GM12878 (cell line): ENCODE measurements at regions not wholly inside any gene's neighbourhood (a gene's known extent, or its start where the extent isn't known, plus 50 kb on each side); places are given as distances from the start of the nearest gene placed in this dataset.

Experiments
- ATAC-seq: fragments of 200-7000 bp; cut with Tn5 transposase; 3 replicates; pipeline ENCODE4 v1.9.1; 2020; ENCODE audit warnings: mild to moderate bottlenecking, moderate library complexity
- BruUV-seq: library from RNA; stranded (reverse); fragments of 400-500 nt; replicated peaks from 2 replicates; lab custom pipeline; 2021; lab: Mats Ljungman, UMichigan
- CTCF ChIA-PET: fragments of 300-600 bp; sonication (Branson Sonifier 250); formaldehyde crosslinking; extraction: SDS; loops from one replicate; lab custom pipeline; 2021; ENCODE audit warnings: inconsistent platforms; lab: Yijun Ruan, JAX
- POLR2A ChIA-PET: fragments of 350-600 bp; formaldehyde crosslinking; extraction: SDS; loops from one replicate; lab custom pipeline; 2021; ENCODE audit warnings: inconsistent platforms; lab: Charles Lee
- RAD21 ChIA-PET: fragments of 300-600 bp; sonication (Branson Sonifier 250); formaldehyde crosslinking; loops from one replicate; lab custom pipeline; 2023; ENCODE audit warnings: antibody characterized with exemption; ENCODE audit not compliant: unreplicated experiment; lab: Charles Lee
- SMC1A ChIA-PET: fragments of 300-600 bp; sonication (Branson Sonifier 250); formaldehyde crosslinking; loops from one replicate; lab custom pipeline; 2023; ENCODE audit not compliant: unreplicated experiment, uncharacterized antibody; lab: Charles Lee
- DNase-seq: peaks from one replicate; pipeline ENCODE4 v3.0.0-alpha.2; 2011; ENCODE audit warnings: low read depth, low spot score
- FAIRE-seq: peaks from 3 replicates; lab custom pipeline; 2011; peaks lifted over from hg19 to GRCh38; lab: Jason Lieb, UNC
- H2AFZ ChIP-seq: 2 replicates; pipeline ENCODE4 v1.6.0; 2011; ENCODE audit warnings: low read depth, low read length, control low read depth; ENCODE audit not compliant: control insufficient read depth
- H3K27ac ChIP-seq: 2 replicates; pipeline ENCODE4 v1.5.1; 2011; ENCODE audit warnings: control low read depth; ENCODE audit not compliant: control insufficient read depth, insufficient read depth
- H3K27me3 ChIP-seq, 2 experiments: replicated peaks in 1 of 2; 2 replicates each; pipeline versions ENCODE4 v1.6.0 to v1.6.1; 2011; ENCODE audit warnings: low read length in 1 of 2; ENCODE audit not compliant: control insufficient read depth in 2 of 2, insufficient read depth in 2 of 2
- H3K36me3 ChIP-seq, 2 experiments: 2 replicates each; pipeline ENCODE4 v1.5.1; 2011; ENCODE audit warnings: low read length in 1 of 2; ENCODE audit not compliant: control insufficient read depth in 2 of 2, insufficient read depth in 2 of 2
- H3K4me1 ChIP-seq: 2 replicates; pipeline ENCODE4 v1.6.1; 2011; ENCODE audit warnings: mild to moderate bottlenecking, low read length, moderate library complexity, mixed read lengths; ENCODE audit not compliant: control insufficient read depth, insufficient read depth
- H3K4me2 ChIP-seq: 2 replicates; pipeline ENCODE4 v1.6.0; 2011; ENCODE audit warnings: control low read depth; ENCODE audit not compliant: control insufficient read depth, insufficient read depth
- H3K4me3 ChIP-seq: fragments of 200-600 bp; sonication (generic); 2 replicates; pipeline ENCODE4 v1.5.1; 2016
- H3K79me2 ChIP-seq: 2 replicates; pipeline ENCODE4 v1.6.0; 2011; ENCODE audit warnings: low read length; ENCODE audit not compliant: control insufficient read depth, insufficient read depth
- H3K9ac ChIP-seq: 2 replicates; pipeline ENCODE4 v1.8.0; 2011; ENCODE audit warnings: low read length, control low read depth, mixed read lengths; ENCODE audit not compliant: control insufficient read depth, insufficient read depth
- H3K9me3 ChIP-seq: replicated peaks from 3 replicates; pipeline ENCODE4 v1.5.1; 2011; ENCODE audit warnings: mild to moderate bottlenecking, low read length; ENCODE audit not compliant: control insufficient read depth, insufficient read depth
- H4K20me1 ChIP-seq: 2 replicates; pipeline ENCODE4 v1.6.0; 2011; ENCODE audit not compliant: control insufficient read depth, insufficient read depth
- CBX3 ChIP-seq: fragments of 200-600 bp; sonication (generic); IDR thresholded peaks from 2 replicates; pipeline ENCODE4 v1.6.1; 2016; ENCODE audit warnings: low read depth, borderline replicate concordance
- CEBPB ChIP-seq, 2 experiments: fragments of 150-350 bp in 1 of 2; IDR thresholded peaks; 2 replicates each; pipeline ENCODE4 v1.6.1; 2012 to 2014; ENCODE audit warnings: low read depth in 2 of 2, low read length in 2 of 2, borderline replicate concordance in 1 of 2, inconsistent platforms in 1 of 2
- NRF1 ChIP-seq: conservative IDR thresholded peaks from 2 replicates; pipeline ENCODE4 v1.6.1; 2011; ENCODE audit warnings: mild to moderate bottlenecking, low read depth, low read length, improper control_type of control experiment
- SP1 ChIP-seq: IDR thresholded peaks from one replicate; pipeline ENCODE4 v1.6.1; 2011; ENCODE audit warnings: low read depth, low read length
- SREBF1 ChIP-seq: IDR thresholded peaks from 2 replicates; pipeline ENCODE4 v1.6.1; 2012; ENCODE audit warnings: mild to moderate bottlenecking, low read length
- WGBS: methylation state at CpG from one replicate; pipeline ENCODE4 v1.1.6; 2016; ENCODE audit warnings: low lambda C conversion rate; ENCODE audit not compliant: insufficient replicate concordance, insufficient coverage; ENCODE audit errors: missing lambda C conversion rate; 5-methylcytosine and 5-hydroxymethylcytosine counted together
- in situ Hi-C: fragments of 300-500 bp; cut with MboI; formaldehyde crosslinking; loops from 9 replicates; pipeline ENCODE4 v1.14.3; 2018; ENCODE audit warnings: mixed read lengths
- intact Hi-C: fragments of 100-400 bp; cut with micrococcal nuclease; formaldehyde crosslinking; loops from one replicate; pipeline ENCODE4 v1.14.2; 2022; ENCODE audit not compliant: unreplicated experiment
- TF ChIP-seq, protein P1 (sequence below): fragments of 450-650 bp; formaldehyde crosslinking; IDR thresholded peaks from 2 replicates; pipeline ENCODE4 v1.5.0; 2022; ENCODE audit warnings: mild to moderate bottlenecking, missing genetic modification characterization

DNA sequence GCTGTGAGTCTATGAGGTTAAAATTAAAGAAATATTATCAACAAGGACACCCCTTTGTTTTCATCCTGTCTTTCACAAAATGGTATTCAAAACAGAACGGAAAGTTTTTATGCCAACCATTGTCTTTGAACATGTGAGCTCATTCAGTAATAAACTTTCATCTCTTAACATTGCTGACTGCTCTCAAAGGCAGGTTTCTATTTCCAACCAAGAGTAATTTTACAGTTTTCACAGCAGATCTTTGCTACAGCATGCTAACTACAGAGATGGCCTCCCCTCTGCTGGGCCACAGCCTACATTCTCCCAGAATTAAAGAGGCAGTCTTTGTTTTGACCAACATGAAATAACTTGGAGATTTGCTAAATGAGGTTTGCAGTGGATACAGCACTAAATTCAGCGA, 101.5 kb downstream of the DMRT2 start (continued):
- TF ChIP-seq, protein P1, sequence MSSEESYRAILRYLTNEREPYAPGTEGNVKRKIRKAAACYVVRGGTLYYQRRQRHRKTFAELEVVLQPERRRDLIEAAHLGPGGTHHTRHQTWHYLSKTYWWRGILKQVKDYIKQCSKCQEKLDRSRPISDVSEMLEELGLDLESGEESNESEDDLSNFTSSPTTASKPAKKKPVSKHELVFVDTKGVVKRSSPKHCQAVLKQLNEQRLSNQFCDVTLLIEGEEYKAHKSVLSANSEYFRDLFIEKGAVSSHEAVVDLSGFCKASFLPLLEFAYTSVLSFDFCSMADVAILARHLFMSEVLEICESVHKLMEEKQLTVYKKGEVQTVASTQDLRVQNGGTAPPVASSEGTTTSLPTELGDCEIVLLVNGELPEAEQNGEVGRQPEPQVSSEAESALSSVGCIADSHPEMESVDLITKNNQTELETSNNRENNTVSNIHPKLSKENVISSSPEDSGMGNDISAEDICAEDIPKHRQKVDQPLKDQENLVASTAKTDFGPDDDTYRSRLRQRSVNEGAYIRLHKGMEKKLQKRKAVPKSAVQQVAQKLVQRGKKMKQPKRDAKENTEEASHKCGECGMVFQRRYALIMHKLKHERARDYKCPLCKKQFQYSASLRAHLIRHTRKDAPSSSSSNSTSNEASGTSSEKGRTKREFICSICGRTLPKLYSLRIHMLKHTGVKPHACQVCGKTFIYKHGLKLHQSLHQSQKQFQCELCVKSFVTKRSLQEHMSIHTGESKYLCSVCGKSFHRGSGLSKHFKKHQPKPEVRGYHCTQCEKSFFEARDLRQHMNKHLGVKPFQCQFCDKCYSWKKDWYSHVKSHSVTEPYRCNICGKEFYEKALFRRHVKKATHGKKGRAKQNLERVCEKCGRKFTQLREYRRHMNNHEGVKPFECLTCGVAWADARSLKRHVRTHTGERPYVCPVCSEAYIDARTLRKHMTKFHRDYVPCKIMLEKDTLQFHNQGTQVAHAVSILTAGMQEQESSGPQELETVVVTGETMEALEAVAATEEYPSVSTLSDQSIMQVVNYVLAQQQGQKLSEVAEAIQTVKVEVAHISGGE (CRISPR knock-in tag): no peak
- no peak for TF ChIP-seq CEBPB (IDR thresholded peaks at IDR 0.05; ENCODE audit: borderline replicate concordance in 1 of 2, low read depth in 2 of 2, low read length in 2 of 2)

DNA sequence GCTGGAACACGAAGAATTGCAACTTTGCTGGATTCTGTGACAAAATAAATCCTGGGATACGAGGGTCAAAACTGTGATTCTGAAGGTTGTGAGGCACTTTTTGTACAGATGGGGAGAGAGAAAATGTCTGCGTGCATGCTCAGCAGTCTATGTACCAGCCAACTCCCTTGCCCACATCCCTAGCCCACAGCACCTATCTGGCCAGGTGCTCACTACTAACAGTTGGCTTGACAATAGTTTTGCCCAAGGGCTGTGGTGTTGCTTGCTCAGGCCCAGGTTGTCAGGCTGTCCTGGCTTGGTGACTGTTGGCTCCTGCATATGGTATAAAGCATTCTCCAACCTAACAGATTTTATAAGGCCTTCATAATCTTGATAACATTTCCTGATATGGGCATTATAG, 102.0 kb downstream of the DMRT2 start:
- WGBS: 15% methylated on average over 3 of the region's 3 CpGs
- POLR2A ChIA-PET: no interaction called here
- no TSS peak for BruUV-seq
- Histone ChIP-seq H3K9me3 (no peaks in the 10 kb centered on the region), H3K4me3 (no peak overlapping the region), H3K4me1 (no peaks in the 10 kb centered on the region), H3K9ac (no peak overlapping the region), H2AFZ (no peak overlapping the region), H3K4me2 (no peak overlapping the region), H3K36me3 (no peaks in the 10 kb centered on the region), H3K27me3 (no peaks in the 10 kb centered on the region)
- SMC1A ChIA-PET: interaction anchor here (0.7 to 1.0 kb wide), 7 partner anchors 9 to 117 kb away, joined by 3 to 4 read pairs (median 3); no protein-coding TSS in a partner anchor
- RAD21 ChIA-PET: interaction anchor here (0.6 to 1.0 kb wide), 2 partner anchors 37 to 50 kb away, joined by 3 to 4 read pairs; no protein-coding TSS in a partner anchor
- CTCF ChIA-PET: interaction anchor here (1.0 to 1.2 kb wide), 4 partner anchors 8 to 308 kb away, joined by 3 to 6 read pairs (median 4); no protein-coding TSS in a partner anchor
- in situ Hi-C loops: no loop called here
- DNase-seq: no peak
- TF ChIP-seq SP1 (no peak), CBX3 (no peak), NRF1 (no peak), SREBF1 (no peak)
- TF ChIP-seq, all 136 proteins: peak for 0
- no peak for FAIRE-seq
- Histone ChIP-seq H3K79me2 (no peaks in the 10 kb centered on the region), H3K27ac (no peak overlapping the region), H4K20me1 (no peaks in the 10 kb centered on the region)
- intact Hi-C loops: no loop called here
- peak; percentile 30 for ATAC-seq
